Effector memory CD4-positive, alpha-beta T cell (primary cell): ENCODE measurements at regions not wholly inside any gene's neighbourhood (a gene's known extent, or its start where the extent isn't known, plus 50 kb on each side); places are given as distances from the start of the nearest gene placed in this dataset.

Experiments
- DNase-seq, 3 donors: peaks; one replicate each; pipeline ENCODE4 v3.0.0-alpha.2; 2020
- H3K27ac ChIP-seq: 2 replicates; pipeline ENCODE4 v1.7.0; 2013; ENCODE audit warnings: mild to moderate bottlenecking, low read length, moderate library complexity; ENCODE audit not compliant: insufficient read depth, poor library complexity, severe bottlenecking
- H3K27me3 ChIP-seq: replicated peaks from 2 replicates; pipeline ENCODE4 v1.7.0; 2013; ENCODE audit warnings: mild to moderate bottlenecking, low read length; ENCODE audit not compliant: insufficient read depth, control insufficient read depth, poor library complexity, severe bottlenecking
- H3K36me3 ChIP-seq: 2 replicates; pipeline ENCODE4 v1.7.0; 2013; ENCODE audit warnings: mild to moderate bottlenecking, low read length, moderate library complexity; ENCODE audit not compliant: control insufficient read depth, insufficient read depth
- H3K4me1 ChIP-seq: 2 replicates; pipeline ENCODE4 v1.7.0; 2013; ENCODE audit warnings: low read length, mild to moderate bottlenecking; ENCODE audit not compliant: control insufficient read depth, insufficient read depth, poor library complexity, severe bottlenecking
- H3K4me3 ChIP-seq: 2 replicates; pipeline ENCODE4 v1.7.0; 2013; ENCODE audit warnings: low read length, low read depth, mild to moderate bottlenecking; ENCODE audit not compliant: insufficient read depth, poor library complexity, severe bottlenecking
- H3K9me3 ChIP-seq: 2 replicates; pipeline ENCODE4 v1.7.0; 2013; ENCODE audit warnings: mild to moderate bottlenecking, low read length, moderate library complexity; ENCODE audit not compliant: control insufficient read depth

DNA sequence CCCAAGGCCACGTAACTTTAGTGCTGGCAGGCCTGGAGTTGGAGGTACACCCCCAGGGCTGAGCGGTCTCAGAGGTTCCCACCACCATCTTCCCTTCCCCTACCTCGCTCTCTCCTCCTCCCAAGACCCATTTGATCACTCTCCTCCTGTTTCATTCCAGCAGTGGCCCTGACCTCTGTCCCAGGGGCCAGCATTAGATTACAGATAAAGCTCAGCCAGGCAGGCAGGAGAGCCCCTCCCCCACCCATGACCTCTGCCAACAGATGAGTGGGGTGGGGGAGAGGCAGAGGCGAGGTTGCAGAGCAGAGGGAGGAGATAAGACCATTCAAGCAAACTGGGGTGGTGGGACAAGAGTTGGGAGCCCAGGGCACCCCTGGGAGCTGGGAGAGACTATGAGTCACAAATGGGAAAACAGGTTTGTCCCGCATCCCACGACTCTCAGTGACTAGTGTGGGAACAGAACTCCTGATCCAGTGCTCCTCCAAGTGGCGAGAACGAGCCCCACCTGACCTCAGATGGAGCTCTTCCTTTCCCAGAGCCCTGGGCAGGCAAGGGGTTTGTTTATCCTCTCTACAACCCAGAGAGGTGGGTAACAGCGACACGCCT, 367.9 kb downstream of the MN1 start:
- no peak overlapping the region for H3K27ac ChIP-seq
- H3K4me3 ChIP-seq, result no peak overlapping the region
- DNase-seq, result no peak
- no peaks in the 10 kb centered on the region for H3K9me3 ChIP-seq
- H3K27me3 ChIP-seq, result no peaks in the 10 kb centered on the region
- H3K36me3 ChIP-seq, result no peaks in the 10 kb centered on the region
- H3K4me1 ChIP-seq, result no peaks in the 10 kb centered on the region

DNA sequence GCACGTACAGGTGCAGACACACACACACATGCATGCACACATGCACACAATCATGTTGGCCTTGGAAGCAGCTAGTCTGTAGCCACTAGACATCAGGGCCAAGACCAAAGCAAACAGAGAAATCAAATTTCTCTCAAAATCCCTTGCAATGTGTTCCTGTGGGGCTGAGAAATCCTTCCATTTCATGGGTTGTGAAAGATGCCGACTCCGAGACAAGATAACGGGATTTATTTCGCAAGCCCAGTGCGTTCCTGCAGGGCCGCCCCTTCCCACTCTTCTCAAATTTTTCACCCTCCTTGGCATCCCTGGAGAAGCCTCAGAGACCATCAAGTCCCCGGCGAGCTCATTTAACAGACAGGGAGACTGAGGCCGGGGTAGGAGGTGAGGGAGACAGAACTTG, 366.7 kb downstream of the MN1 start:
- Histone ChIP-seq H3K27me3 (no peaks in the 10 kb centered on the region), H3K36me3 (no peaks in the 10 kb centered on the region), H3K27ac (no peak overlapping the region), H3K4me1 (no peaks in the 10 kb centered on the region), H3K4me3 (no peak overlapping the region), H3K9me3 (no peaks in the 10 kb centered on the region)
- no peak for DNase-seq

DNA sequence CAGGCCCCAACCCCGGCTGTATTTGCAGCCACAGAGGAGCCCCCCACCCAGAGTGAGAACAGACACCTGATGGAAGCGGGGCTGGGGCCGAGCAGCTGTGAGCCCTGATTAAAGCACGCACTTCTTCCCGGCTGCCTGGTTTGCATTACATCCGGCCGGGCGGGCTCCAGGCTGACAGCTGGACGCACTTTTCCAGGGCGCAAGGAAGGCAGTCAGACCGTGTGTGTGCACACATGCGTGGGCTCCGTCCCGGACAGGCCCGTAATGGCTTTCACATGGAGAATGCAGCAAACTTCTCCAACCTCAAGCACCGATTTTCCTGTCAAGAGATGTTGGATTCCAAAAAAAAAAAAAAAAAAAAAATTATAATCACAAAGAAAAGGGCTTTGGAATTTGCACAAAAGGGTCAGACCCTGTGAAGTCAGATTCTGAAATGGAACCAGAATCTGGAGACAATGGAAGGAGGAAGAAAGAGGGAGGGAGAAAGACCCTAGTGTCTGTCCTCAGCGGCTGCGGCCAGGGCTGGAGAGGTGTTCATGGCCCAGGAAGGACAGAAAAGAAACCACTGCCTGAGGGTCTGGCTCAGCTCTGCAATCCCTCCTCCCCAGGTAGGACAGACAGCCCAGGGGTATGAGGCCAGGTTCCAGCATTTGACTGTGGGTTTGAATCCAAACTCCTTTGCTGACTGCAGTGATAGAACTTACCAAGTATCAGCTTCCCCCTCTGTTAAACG, 365.5 kb downstream of the MN1 start:
- no peak for DNase-seq
- no peaks in the 10 kb centered on the region for H3K36me3 ChIP-seq

DNA sequence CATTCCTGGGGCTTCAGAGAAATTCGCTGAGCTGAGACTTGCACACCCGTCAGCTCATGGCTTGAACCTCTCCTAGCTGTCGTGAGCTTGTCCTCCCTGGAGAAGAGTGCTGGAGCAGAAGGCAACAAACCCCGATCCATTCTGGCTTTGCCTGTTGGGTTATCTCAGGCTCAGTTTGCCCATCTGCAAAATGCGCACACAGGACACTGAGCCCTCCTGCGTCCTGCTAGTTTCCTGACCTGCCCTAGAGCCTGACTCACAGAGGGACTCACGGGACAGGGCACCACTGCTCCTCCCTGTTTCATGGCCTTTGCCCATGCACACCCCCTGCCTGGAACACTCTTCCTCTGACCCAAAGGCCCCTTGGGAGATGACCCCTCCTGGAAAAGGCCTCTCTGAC, 365.0 kb downstream of the MN1 start:
- DNase-seq, result no peak
- H3K27ac ChIP-seq, result no peak overlapping the region
- H3K9me3 ChIP-seq, result no peaks in the 10 kb centered on the region
- H3K4me3 ChIP-seq, result no peak overlapping the region
- H3K27me3 ChIP-seq, result no peaks in the 10 kb centered on the region
- no peaks in the 10 kb centered on the region for H3K36me3 ChIP-seq
- no peaks in the 10 kb centered on the region for H3K4me1 ChIP-seq

More for the DNA sequence above, 365.5 kb downstream of the MN1 start:
- H3K9me3 ChIP-seq, result no peaks in the 10 kb centered on the region
- no peak overlapping the region for H3K27ac ChIP-seq
- no peaks in the 10 kb centered on the region for H3K27me3 ChIP-seq
- no peak overlapping the region for H3K4me3 ChIP-seq
- H3K4me1 ChIP-seq, result no peaks in the 10 kb centered on the region

DNA sequence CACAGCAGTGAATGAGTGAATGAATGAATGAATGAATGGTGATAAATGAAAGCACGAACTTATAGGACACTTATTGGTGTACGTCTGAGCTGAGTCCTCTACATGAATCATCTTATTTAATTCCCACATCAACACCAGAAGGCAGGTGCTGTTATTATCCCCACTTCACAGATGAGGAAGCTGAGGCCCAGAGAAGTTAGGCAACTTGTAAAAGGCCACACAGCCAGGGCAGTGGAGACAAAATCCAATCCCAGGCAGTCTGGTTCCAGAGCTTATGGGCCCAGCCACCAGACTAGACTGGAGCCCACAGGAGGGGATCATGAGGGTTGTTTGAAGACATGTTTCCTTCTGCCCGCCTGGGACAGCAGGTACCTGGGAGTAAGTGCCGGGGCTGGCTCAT, 364.0 kb downstream of the MN1 start:
- H3K4me3 ChIP-seq, result no peak overlapping the region
- no peaks in the 10 kb centered on the region for H3K27me3 ChIP-seq
- no peaks in the 10 kb centered on the region for H3K36me3 ChIP-seq
- H3K4me1 ChIP-seq, result no peaks in the 10 kb centered on the region
- H3K27ac ChIP-seq, result no peak overlapping the region
- DNase-seq, result no peak
- no peaks in the 10 kb centered on the region for H3K9me3 ChIP-seq

DNA sequence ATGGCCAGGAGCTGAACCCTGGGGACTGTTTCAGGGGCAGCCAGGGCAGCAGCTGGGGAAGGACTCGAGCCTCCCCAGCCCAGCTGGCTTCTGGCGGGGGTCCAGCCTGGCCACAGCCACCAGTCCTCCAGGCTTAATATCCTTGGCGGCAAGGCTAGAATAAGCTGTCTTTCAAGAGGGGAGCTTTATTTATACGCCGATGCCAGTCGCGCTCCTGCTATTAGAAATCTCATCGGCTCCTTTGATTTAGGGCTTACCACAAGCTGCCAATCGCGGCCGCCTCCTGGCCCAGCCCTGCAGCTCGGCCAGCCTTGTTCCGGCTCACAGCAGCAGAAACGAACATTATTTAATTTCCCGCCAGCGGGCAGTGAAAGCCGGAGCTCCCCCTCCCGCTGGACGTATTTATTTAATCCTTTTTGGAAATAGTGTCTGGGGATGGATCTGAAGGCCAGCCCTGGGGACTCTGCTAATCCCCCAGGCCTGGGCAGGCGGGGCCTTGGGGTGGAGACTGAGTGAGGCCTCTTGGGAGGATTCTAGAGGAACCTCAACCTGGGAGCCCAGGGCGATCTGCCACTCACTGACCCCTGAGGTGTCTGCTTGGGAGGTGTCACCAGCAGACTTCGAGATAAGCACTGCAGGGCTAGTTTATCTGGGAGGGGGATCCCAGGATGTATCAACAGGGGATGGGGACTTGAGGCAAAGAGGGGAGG, 363.1 kb downstream of the MN1 start:
- H3K4me1 ChIP-seq, result no peaks in the 10 kb centered on the region
- no peaks in the 10 kb centered on the region for H3K9me3 ChIP-seq
- H3K4me3 ChIP-seq, result no peak overlapping the region
- H3K36me3 ChIP-seq, result no peaks in the 10 kb centered on the region
- H3K27me3 ChIP-seq, result no peaks in the 10 kb centered on the region
- DNase-seq, result no peak
- H3K27ac ChIP-seq, result no peak overlapping the region

DNA sequence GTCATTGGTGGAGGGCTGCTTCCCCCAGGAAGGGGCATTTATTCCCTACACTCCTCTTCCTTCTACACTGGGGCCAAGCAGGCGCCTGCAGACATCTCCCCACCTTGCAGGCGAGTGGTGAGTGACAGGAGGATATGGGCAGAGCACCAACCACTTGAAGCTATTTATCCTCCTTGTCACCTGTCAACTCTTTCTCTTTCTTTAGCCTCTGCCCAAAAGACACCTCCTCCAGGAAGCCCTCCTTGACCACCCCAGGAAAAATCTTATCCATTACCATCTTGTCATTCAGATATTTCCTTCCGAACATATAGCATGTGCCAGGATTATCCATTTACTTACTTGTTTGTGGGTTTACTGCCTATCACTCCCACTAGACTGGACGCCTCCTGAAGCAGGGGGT, 362.4 kb downstream of the MN1 start:
- Histone ChIP-seq H3K9me3 (no peaks in the 10 kb centered on the region), H3K4me1 (no peaks in the 10 kb centered on the region), H3K4me3 (no peak overlapping the region), H3K27me3 (no peaks in the 10 kb centered on the region), H3K27ac (no peak overlapping the region), H3K36me3 (no peaks in the 10 kb centered on the region)
- no peak for DNase-seq

DNA sequence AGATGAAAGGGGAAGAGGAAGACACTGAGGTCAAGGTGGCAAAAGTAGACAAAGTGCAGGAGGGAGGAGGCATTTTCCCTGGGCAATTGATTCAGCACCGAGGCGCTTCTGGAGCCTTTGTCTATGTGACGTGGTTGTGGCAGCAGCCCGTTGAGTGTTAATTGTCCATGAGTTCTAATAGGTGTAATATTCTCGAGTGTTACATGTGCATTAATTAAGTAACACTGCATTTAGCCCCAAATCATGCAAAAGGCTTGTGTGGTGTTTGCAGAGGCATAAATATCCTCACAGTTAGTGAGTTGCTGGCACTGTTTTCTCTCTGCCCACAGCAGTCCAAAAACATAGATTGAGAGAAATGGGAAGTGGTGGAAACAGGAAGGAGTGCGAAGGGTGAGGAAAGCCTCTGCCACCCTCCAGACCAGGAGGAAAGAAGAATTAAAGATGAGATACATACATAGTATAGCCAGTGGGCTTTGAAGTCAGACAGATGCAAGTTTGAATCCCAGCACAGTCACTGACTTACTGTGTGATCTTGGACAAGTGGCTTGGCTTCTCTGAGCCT, 361.2 kb downstream of the MN1 start:
- DNase-seq, result no peak
- Histone ChIP-seq H3K4me1 (no peaks in the 10 kb centered on the region), H3K4me3 (no peak overlapping the region), H3K9me3 (no peaks in the 10 kb centered on the region), H3K27me3 (no peaks in the 10 kb centered on the region), H3K36me3 (no peaks in the 10 kb centered on the region), H3K27ac (no peak overlapping the region)

DNA sequence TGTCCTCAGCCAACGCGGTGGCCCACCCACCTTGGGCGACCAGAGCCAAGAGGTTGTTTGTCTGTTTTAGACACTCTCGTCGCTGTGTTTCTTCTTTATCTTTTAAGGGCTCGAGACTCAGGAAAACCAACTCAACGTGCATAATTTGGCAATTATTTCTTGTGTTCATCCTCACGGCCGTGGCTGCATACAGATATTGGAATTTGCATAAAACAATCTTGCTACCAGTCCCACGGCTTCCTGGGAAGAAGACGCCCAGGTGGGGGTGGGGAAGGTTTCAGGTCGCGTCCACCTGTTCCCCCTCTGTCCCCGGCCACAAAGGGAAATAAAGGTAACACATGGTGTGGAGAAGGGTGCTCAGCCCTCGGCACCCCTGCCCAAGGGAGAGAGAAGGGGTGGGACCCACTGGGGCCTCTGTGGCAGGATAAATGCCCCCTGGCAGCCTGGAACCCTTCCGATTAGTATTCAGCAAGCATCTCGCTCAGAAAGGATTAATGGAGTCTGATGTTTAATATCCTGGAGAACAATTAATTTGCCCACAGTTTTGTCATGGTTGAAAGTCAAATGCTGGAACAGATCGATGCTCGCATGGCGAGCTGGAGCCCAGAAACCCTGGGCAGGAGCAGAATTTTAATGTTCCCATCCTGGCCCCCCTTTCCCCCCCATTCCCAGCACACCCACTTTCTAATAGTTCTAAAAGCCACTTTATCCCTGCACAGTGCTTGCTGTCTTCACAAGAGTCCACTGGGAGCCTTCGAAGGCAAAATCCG, 359.7 kb downstream of the MN1 start:
- Histone ChIP-seq H3K27me3 (no peaks in the 10 kb centered on the region), H3K27ac (no peak overlapping the region), H3K4me3 (no peak overlapping the region), H3K36me3 (no peaks in the 10 kb centered on the region), H3K9me3 (no peaks in the 10 kb centered on the region), H3K4me1 (no peaks in the 10 kb centered on the region)
- no peak for DNase-seq
